Upper lobe of left lung (tissue), 6 donors: ENCODE measurements at regions not wholly inside any gene's neighbourhood (a gene's known extent, or its start where the extent isn't known, plus 50 kb on each side); places are given as distances from the start of the nearest gene placed in this dataset.

ENCODE experiments used
- ATAC-seq, 2 donors: fragments of 200-7000 bp; cut with Tn5 transposase; one replicate each; pipeline ENCODE4 v1.9.1; 2022; ENCODE audit warnings: mild to moderate bottlenecking in 2 of 2, moderate library complexity in 2 of 2; ENCODE audit not compliant: low FRiP score in 2 of 2
- DNase-seq, 2 donors: peaks; one replicate each; pipeline ENCODE4 v3.0.0-alpha.2; 2019 to 2020
- H3K27ac ChIP-seq, 4 donors: fragments of 200-600 bp; sonication (generic); one replicate each; pipeline ENCODE4 v1.5.1; 2016 to 2019
- H3K27me3 ChIP-seq, 4 donors: fragments of 200-600 bp; sonication (generic); one replicate each; pipeline ENCODE4 v1.5.1; 2017 to 2019
- H3K36me3 ChIP-seq, 4 donors: fragments of 200-600 bp; sonication (generic); one replicate each; pipeline ENCODE4 v1.5.1; 2016 to 2019
- H3K4me1 ChIP-seq, 4 donors: fragments of 200-600 bp; sonication (generic); one replicate each; pipeline ENCODE4 v1.5.1; 2018 to 2019
- H3K4me3 ChIP-seq, 4 donors: fragments of 200-600 bp; sonication (generic); one replicate each; pipeline ENCODE4 v1.5.1; 2017 to 2019; ENCODE audit warnings: mild to moderate bottlenecking in 2 of 4, moderate library complexity in 1 of 4
- H3K9me3 ChIP-seq, 4 donors: fragments of 200-600 bp; sonication (generic); one replicate each; pipeline ENCODE4 v1.5.1; 2018 to 2019
- EP300 ChIP-seq, 4 donors: sonication (generic); formaldehyde crosslinking; IDR thresholded peaks; one replicate each; pipeline ENCODE4 v1.5.1; 2017; ENCODE audit warnings: antibody characterized with exemption in 4 of 4, control low read depth in 2 of 4
- POLR2A ChIP-seq, 4 donors: fragments of 450-650 bp; IDR thresholded peaks; one replicate each; pipeline ENCODE4 v1.5.1; 2016 to 2017; ENCODE audit warnings: antibody characterized with exemption in 4 of 4, mild to moderate bottlenecking in 2 of 4
- POLR2AphosphoS5 ChIP-seq, 2 donors: sonication (generic); formaldehyde crosslinking; IDR thresholded peaks; one replicate each; pipeline ENCODE4 v1.5.1; 2017; ENCODE audit warnings: antibody characterized with exemption in 2 of 2
- WGBS, 2 donors: methylation state at CpG; one replicate each; pipeline ENCODE4 v1.1.5; 2017 to 2018; 5-methylcytosine and 5-hydroxymethylcytosine counted together
- TF ChIP-seq, protein P1 (sequence below), 6 experiments: fragments of 450-650 bp in 4 of 6; fragments of 200-600 bp in 2 of 6; sonication (generic) in 2 of 6; IDR thresholded peaks; one replicate each; pipeline ENCODE4 v1.5.1; 2016 to 2019; ENCODE audit warnings: antibody characterized with exemption in 6 of 6
- donor health status: DM: no; HTN: no; CAD: no; lungs with moderate emphysema.
- donor health status: DM: no; HTN: yes; CAD: no; lungs with severe emphysema.

DNA sequence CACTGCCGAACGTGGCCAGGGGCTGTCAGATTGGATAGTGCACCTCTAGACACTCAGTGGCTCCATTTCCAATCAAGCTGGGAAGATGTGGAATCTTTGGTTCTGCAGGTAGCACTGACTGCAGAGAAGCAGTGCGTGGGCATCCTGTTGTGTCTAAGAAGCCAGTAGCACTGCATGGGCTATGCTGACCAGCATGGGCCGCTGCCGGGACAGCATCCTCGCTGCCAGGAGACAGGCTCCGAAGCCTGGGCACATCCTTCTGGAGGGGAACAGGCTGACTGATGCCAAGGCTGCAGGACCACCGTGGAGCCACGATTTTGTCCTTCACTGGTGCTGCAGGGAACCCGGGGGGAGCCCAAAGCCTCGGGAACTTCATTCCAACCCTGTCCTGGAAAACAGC lies 649.4 kb downstream of the NPHP4 start:
- H3K27ac ChIP-seq = no peak overlapping the region
- no peaks in the 10 kb centered on the region for H3K27me3 ChIP-seq
- no peak overlapping the region for H3K4me3 ChIP-seq
- H3K9me3 ChIP-seq = no peaks in the 10 kb centered on the region
- WGBS, 2 donors = 62 to 87% methylated on average over 2 to 11 of the region's 11 CpGs
- H3K36me3 ChIP-seq = no peaks in the 10 kb centered on the region
- DNase-seq (peak in 1 of 2 donors; percentile 47), ATAC-seq (no peak)
- TF ChIP-seq POLR2A (IDR thresholded peaks at IDR 0.05) = no peak
- TF ChIP-seq, protein P1, sequence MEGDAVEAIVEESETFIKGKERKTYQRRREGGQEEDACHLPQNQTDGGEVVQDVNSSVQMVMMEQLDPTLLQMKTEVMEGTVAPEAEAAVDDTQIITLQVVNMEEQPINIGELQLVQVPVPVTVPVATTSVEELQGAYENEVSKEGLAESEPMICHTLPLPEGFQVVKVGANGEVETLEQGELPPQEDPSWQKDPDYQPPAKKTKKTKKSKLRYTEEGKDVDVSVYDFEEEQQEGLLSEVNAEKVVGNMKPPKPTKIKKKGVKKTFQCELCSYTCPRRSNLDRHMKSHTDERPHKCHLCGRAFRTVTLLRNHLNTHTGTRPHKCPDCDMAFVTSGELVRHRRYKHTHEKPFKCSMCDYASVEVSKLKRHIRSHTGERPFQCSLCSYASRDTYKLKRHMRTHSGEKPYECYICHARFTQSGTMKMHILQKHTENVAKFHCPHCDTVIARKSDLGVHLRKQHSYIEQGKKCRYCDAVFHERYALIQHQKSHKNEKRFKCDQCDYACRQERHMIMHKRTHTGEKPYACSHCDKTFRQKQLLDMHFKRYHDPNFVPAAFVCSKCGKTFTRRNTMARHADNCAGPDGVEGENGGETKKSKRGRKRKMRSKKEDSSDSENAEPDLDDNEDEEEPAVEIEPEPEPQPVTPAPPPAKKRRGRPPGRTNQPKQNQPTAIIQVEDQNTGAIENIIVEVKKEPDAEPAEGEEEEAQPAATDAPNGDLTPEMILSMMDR (IDR thresholded peaks at IDR 0.05) = no peak
- TF ChIP-seq EP300 (IDR thresholded peaks at IDR 0.05) = no peak
- TF ChIP-seq POLR2AphosphoS5 (IDR thresholded peaks at IDR 0.05) = no peak
- no peaks in the 10 kb centered on the region for H3K4me1 ChIP-seq

DNA sequence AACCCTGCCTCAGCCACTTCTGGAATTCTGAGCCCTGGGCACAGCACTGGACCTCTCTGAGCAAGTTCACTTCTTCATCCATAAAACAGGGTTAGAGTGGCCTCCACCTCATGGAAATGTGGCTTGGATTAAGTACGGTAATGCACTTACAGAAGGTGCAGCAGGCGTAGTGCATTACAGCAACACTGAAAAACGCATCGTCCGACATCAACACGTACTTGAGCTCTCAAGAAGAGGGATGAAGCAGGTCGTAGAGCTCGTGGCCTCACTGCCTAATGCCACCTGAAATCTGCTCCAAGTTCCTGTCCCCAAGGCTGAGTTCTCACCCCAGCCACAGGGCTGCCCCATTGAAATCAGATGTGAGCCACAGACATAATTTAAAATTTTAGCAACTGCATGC lies 650.1 kb downstream of the NPHP4 start:
- no peak for ATAC-seq

DNA sequence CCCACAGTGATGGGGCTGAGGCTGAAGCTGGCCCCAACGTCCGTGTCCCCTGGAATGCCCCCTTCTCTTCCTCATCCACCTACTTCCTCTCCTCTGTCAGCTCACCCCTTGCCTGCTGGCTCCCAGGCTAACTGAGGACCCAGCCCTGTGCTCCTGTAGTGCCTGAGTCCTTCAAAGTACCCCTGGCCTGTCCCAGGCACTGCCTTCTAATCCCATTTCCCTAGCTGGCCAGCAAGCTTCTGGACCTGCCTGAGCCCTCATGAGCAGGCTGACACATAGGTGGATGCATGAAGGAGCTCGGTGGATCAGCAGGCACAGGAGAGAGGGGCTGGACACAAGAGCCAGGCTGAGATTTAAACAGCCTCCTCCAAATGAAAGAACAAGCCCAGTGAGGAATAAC lies 650.8 kb downstream of the NPHP4 start:
- Histone ChIP-seq H3K9me3 (no peaks in the 10 kb centered on the region), H3K4me1 (no peaks in the 10 kb centered on the region), H3K4me3 (no peak overlapping the region), H3K27me3 (no peaks in the 10 kb centered on the region), H3K36me3 (no peaks in the 10 kb centered on the region), H3K27ac (no peak overlapping the region)
- DNase-seq (no peak), ATAC-seq (no peak)
- TF ChIP-seq POLR2AphosphoS5 (IDR thresholded peaks at IDR 0.05) = no peak
- TF ChIP-seq, protein P1 (IDR thresholded peaks at IDR 0.05) = no peak
- no peak for TF ChIP-seq POLR2A (IDR thresholded peaks at IDR 0.05)
- no peak for TF ChIP-seq EP300 (IDR thresholded peaks at IDR 0.05)
- WGBS, 2 donors = 53 to 65% methylated on average over 2 to 3 of the region's 3 CpGs

More for the DNA sequence above, 650.1 kb downstream of the NPHP4 start:
- Histone ChIP-seq H3K36me3 (no peaks in the 10 kb centered on the region), H3K27me3 (no peaks in the 10 kb centered on the region), H3K4me1 (no peaks in the 10 kb centered on the region), H3K4me3 (no peak overlapping the region), H3K9me3 (no peaks in the 10 kb centered on the region), H3K27ac (no peak overlapping the region)
- TF ChIP-seq EP300 (IDR thresholded peaks at IDR 0.05) (no peak), POLR2A (IDR thresholded peaks at IDR 0.05) (no peak), POLR2AphosphoS5 (IDR thresholded peaks at IDR 0.05) (no peak)
- TF ChIP-seq, protein P1 (IDR thresholded peaks at IDR 0.05) = no peak
- WGBS, 2 donors = 59 to 61% methylated on average over 7 to 8 of the region's 8 CpGs
- DNase-seq = no peak

DNA sequence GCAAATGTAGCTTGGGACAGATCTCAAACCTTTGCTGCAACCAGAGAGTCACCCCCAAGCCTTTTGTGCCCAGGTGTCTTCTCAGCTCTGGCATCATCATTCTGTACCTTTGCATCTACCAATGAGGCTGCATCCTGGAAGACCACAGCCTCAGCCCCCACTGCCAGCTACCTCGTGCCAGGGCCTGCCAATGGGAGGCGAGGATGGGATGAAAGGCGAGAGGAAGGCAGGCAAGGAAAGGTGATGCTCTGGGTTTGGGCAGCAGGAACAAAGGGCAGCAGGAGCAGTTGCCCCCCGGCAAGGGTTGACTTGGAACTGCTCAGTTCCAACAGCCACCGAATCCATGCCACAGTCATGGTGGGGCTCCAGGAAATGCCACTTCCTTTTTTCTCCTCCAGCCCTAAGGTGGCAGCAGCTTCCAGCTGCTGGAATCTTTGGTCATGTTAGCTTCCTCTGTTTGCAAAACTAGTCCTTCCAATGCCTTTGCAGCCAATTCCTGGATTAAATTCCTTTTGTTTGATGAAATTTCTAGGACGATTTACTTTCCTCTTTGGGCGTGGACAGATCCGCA lies 651.6 kb downstream of the NPHP4 start:
- no peak for TF ChIP-seq EP300 (IDR thresholded peaks at IDR 0.05)
- TF ChIP-seq, protein P1 (IDR thresholded peaks at IDR 0.05) = no peak
- no peak for TF ChIP-seq POLR2AphosphoS5 (IDR thresholded peaks at IDR 0.05)
- TF ChIP-seq POLR2A (IDR thresholded peaks at IDR 0.05) = no peak
- no peak overlapping the region for H3K27ac ChIP-seq
- no peaks in the 10 kb centered on the region for H3K4me1 ChIP-seq
- no peaks in the 10 kb centered on the region for H3K27me3 ChIP-seq
- H3K4me3 ChIP-seq = no peak overlapping the region
- no peaks in the 10 kb centered on the region for H3K9me3 ChIP-seq
- WGBS, 2 donors = 77 to 88% methylated on average over 8 of the region's 8 CpGs
- ATAC-seq = no peak
- no peak for DNase-seq
- no peaks in the 10 kb centered on the region for H3K36me3 ChIP-seq

DNA sequence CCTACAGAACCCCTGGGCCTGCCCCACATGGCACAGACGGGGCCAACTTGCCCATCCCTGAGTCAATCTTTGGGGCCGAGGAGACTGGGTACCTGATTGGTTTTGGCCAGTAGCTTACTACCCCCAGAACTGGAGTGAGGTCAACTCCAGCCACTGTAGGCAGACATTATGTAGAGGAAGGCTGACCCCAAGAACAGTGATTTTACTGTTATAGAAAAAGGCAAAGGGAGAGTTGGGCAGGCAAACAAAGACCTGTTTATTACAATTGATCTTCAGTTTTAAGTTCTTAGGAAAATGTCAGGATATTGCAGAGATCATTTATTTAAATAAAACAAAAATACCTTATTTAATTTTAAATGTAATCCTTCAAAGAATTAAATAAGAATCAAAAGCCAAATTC lies 653.8 kb downstream of the NPHP4 start:
- Histone ChIP-seq H3K36me3 (no peaks in the 10 kb centered on the region), H3K27me3 (no peaks in the 10 kb centered on the region), H3K9me3 (no peaks in the 10 kb centered on the region), H3K4me1 (no peaks in the 10 kb centered on the region), H3K4me3 (no peak overlapping the region), H3K27ac (no peak overlapping the region)
- TF ChIP-seq POLR2A (IDR thresholded peaks at IDR 0.05) (no peak), EP300 (IDR thresholded peaks at IDR 0.05) (no peak), POLR2AphosphoS5 (IDR thresholded peaks at IDR 0.05) (no peak)
- TF ChIP-seq, protein P1 (IDR thresholded peaks at IDR 0.05) = no peak
- ATAC-seq (no peak), DNase-seq (no peak)
- 91 to 94% methylated on average over 2 of the region's 2 CpGs for WGBS, 2 donors
